ENCODE measurements at regions not wholly inside any gene's neighbourhood (a gene's known extent, or its start where the extent isn't known, plus 50 kb on each side); places are given as distances from the start of the nearest gene placed in this dataset.

DNA sequence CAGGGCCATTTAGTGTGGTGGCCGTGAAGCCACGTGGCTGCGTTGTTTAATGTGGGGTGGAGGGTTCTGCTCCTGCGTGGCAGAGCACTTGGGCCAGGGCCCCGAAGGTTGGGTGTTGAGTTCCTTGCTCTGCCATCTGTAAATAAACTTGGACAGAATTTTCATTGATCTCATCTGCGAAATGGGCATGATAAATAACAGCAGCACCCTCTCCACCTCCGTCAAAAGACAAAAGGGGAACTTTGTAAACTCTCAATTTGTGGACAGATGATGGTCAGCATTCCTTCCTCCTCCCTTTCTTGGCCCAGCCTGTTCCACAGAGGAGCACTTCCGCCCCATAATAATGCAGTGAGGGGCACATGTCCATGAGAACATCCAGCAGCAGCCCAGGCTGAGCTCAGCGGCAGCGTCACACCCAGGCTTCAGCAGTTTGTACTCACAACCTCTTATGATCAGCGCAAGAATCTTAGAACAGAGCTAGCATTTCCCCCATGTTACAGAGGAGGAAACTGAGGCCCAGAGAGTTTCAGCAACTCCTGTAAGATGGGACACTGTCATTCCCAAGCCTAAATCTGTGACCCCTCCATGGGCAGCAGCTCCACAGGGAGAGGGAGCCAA lies 874.5 kb downstream of the BRD1 start:
- Histone ChIP-seq H3K79me2 (ENCODE audit: insufficient read depth, low read length) (no peaks in the 10 kb centered on the region), H3K4me3 (replicated peaks in 1 of 2; ENCODE audit: low read depth in 1 of 2, low read length in 2 of 2) (no peak overlapping the region), H4K20me1 (ENCODE audit: insufficient read depth) (no peaks in the 10 kb centered on the region), H3K9me2 (ENCODE audit: insufficient read depth) (no peaks in the 10 kb centered on the region), H2AFZ (ENCODE audit: low read depth, low read length, poor library complexity, severe bottlenecking) (no peak overlapping the region), H3K27me3 (ENCODE audit: insufficient read depth, low read length) (peaks cover 20% of the 10 kb centered on the region; the same call in 1 of the 2 replicates), H3K36me3 (ENCODE audit: control insufficient read depth in 1 of 2, insufficient read depth in 2 of 2, low read length in 2 of 2) (no peaks in the 10 kb centered on the region), H3K4me2 (ENCODE audit: low read length) (no peak overlapping the region), H3K9me3 (ENCODE audit: control insufficient read depth in 1 of 2, insufficient read depth in 1 of 2, low read depth in 1 of 2, low read length in 2 of 2) (no peaks in the 10 kb centered on the region), H3K9ac (ENCODE audit: low read length) (no peak overlapping the region), H3K27ac (ENCODE audit: low read depth, low read length) (no peak overlapping the region), H3K4me1 (ENCODE audit: control insufficient read depth in 1 of 2, insufficient read depth in 2 of 2, low read length in 2 of 2) (no peaks in the 10 kb centered on the region)
- TF ChIP-seq ELF1 (IDR thresholded peaks at IDR 0.05; ENCODE audit: borderline replicate concordance, low read depth) = no peak
- TF ChIP-seq SRF (IDR thresholded peaks at IDR 0.05; ENCODE audit: low read depth) = no peak
- TF ChIP-seq CEBPB (IDR thresholded peaks at IDR 0.05; ENCODE audit: low read depth) = no peak
- no peak for TF ChIP-seq FOSL1 (IDR thresholded peaks at IDR 0.05; ENCODE audit: low read depth)
- TF ChIP-seq EZH2 (IDR thresholded peaks at IDR 0.05) = no peak
- RAD21 ChIA-PET (ENCODE audit: low non-redundant PET in 1 of 2, low total read pairs in 2 of 2, uncharacterized antibody in 2 of 2, unreplicated experiment in 2 of 2) = interaction anchor here in 1 of 2 experiments (0.6 to 0.7 kb wide), 2 partner anchors 22 to 771 kb away, joined by 4 to 5 read pairs; no protein-coding TSS in a partner anchor
- CTCF ChIA-PET = interaction anchor here (1.5 kb wide), 1 partner anchor 9 kb away, joined by 5 read pairs; no protein-coding TSS in a partner anchor
- POLR2A ChIA-PET = no interaction called here
- BruUV-seq (replicated peaks) = no TSS peak
- ATAC-seq (no peak), DNase-seq (ENCODE audit: low read depth, low spot score) (no peak)
- intact Hi-C loops (cut with micrococcal nuclease) = no loop called here

DNA sequence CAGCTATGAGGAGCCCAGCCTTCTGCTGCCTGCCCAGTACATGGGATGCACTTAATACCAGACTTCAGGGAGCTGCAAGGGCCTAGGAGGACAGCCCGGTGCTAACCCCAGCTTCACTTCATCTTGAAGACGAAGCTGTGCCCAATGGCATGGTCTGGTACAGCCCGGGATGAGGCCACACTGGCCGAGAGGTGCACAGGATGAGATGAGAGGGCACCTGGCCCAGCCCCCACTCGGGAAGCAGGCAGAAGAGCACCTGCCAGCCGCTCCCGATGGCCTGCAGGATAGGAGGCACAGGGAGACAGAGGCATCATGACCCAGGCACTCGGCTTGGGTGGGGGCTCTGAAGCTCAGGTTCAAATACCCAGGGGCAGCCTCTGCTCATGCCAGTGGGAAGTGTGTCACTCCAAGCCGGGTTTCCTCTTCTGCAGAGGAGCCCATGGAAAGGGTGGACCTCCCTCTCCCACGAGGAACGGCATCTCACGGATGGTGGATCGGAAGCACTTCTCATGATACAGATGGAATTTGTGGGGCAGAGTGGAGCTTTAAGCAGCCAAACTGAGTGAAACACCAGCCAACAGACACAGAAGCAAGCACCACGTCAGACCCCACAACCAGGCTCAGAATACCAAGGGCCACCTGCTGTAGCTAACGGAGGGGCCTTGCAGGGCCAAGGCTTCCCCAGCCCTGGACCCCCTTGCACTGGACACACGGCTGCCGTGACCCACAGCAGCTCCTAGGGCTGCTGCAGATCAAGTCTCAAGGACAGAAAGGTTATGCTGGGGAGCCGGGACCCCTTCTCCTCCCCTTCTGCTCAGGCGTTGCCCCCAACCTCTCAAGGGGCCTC lies 875.2 kb downstream of the BRD1 start:
- ChIA-PET CTCF (interaction anchor here (1.5 kb wide), 1 partner anchor 9 kb away, joined by 5 read pairs; no protein-coding TSS in a partner anchor), POLR2A (no interaction called here)
- BruUV-seq (replicated peaks) = no TSS peak

More for the DNA sequence above, 875.2 kb downstream of the BRD1 start:
- no peaks in the 10 kb centered on the region for H3K4me1 ChIP-seq (ENCODE audit: control insufficient read depth in 1 of 2, insufficient read depth in 2 of 2, low read length in 2 of 2)
- ATAC-seq (no peak), DNase-seq (ENCODE audit: low read depth, low spot score) (no peak)
- intact Hi-C loops (cut with micrococcal nuclease) = no loop called here
- no peaks in the 10 kb centered on the region for H3K36me3 ChIP-seq (ENCODE audit: control insufficient read depth in 1 of 2, insufficient read depth in 2 of 2, low read length in 2 of 2)
- H3K27me3 ChIP-seq (ENCODE audit: insufficient read depth, low read length) = peaks cover 20% of the 10 kb centered on the region; the same call in 1 of the 2 replicates
- no peaks in the 10 kb centered on the region for H3K9me3 ChIP-seq (ENCODE audit: control insufficient read depth in 1 of 2, insufficient read depth in 1 of 2, low read depth in 1 of 2, low read length in 2 of 2)
- no peak overlapping the region for H2AFZ ChIP-seq (ENCODE audit: low read depth, low read length, poor library complexity, severe bottlenecking)
- RAD21 ChIA-PET (ENCODE audit: low non-redundant PET in 1 of 2, low total read pairs in 2 of 2, uncharacterized antibody in 2 of 2, unreplicated experiment in 2 of 2) = no interaction called here
- no peak overlapping the region for H3K27ac ChIP-seq (ENCODE audit: low read depth, low read length)
- no peak for TF ChIP-seq TCF7L2 (IDR thresholded peaks at IDR 0.05; ENCODE audit: borderline replicate concordance, extremely low read depth, insufficient read depth, insufficient read length)
- H3K79me2 ChIP-seq (ENCODE audit: insufficient read depth, low read length) = no peaks in the 10 kb centered on the region
- no peaks in the 10 kb centered on the region for H3K9me2 ChIP-seq (ENCODE audit: insufficient read depth)
- H4K20me1 ChIP-seq (ENCODE audit: insufficient read depth) = no peaks in the 10 kb centered on the region
- no peak overlapping the region for H3K4me3 ChIP-seq (replicated peaks in 1 of 2; ENCODE audit: low read depth in 1 of 2, low read length in 2 of 2)
- H3K4me2 ChIP-seq (ENCODE audit: low read length) = no peak overlapping the region
- H3K9ac ChIP-seq (ENCODE audit: low read length) = no peak overlapping the region
